Gastrocnemius medialis (tissue), 4 donors: ENCODE measurements at regions not wholly inside any gene's neighbourhood (a gene's known extent, or its start where the extent isn't known, plus 50 kb on each side); places are given as distances from the start of the nearest gene placed in this dataset.

Experiments
- CTCF ChIP-seq, 5 experiments: fragments of 450-650 bp in 3 of 5; fragments of 200-600 bp in 2 of 5; sonication (generic) in 2 of 5; IDR thresholded peaks in 4 of 5; conservative IDR thresholded peaks in 1 of 5; 1 replicate in 4 of 5; 2 replicates in 1 of 5; pipeline ENCODE4 v1.5.1; 2016 to 2019; ENCODE audit warnings: antibody characterized with exemption in 5 of 5, mild to moderate bottlenecking in 3 of 5, moderate library complexity in 3 of 5
- POLR2A ChIP-seq, 2 donors: fragments of 450-650 bp; IDR thresholded peaks; one replicate each; pipeline ENCODE4 v1.6.1; 2017; ENCODE audit warnings: antibody characterized with exemption in 2 of 2, mild to moderate bottlenecking in 2 of 2, moderate library complexity in 2 of 2

GRCh38 chr14:65877166-65877565 lies 464.6 kb downstream of the FUT8 start:
- TF ChIP-seq CTCF (IDR thresholded peaks at IDR 0.05 in 4 of 5, conservative IDR thresholded peaks at IDR 0.05 in 1 of 5) (no peak), POLR2A (IDR thresholded peaks at IDR 0.05) (no peak)
